HepG2 (cell line): ENCODE measurements at regions not wholly inside any gene's neighbourhood (a gene's known extent, or its start where the extent isn't known, plus 50 kb on each side); places are given as distances from the start of the nearest gene placed in this dataset.

ENCODE experiments used
- ATAC-seq: fragments of 200-7000 bp; cut with Tn5 transposase; 3 replicates; pipeline ENCODE4 v1.9.1; 2020; ENCODE audit warnings: mild to moderate bottlenecking, moderate library complexity
- BruUV-seq: library from RNA; stranded (reverse); fragments of 400-500 nt; replicated peaks from 2 replicates; lab custom pipeline; 2021; lab: Mats Ljungman, UMichigan
- CTCF ChIA-PET: fragments of 300-600 bp; formaldehyde crosslinking; extraction: SDS; loops from one replicate; lab custom pipeline; 2021; ENCODE audit warnings: low total read pairs, inconsistent platforms, low intra/inter-chr PET ratio; lab: Yijun Ruan, JAX
- POLR2A ChIA-PET: fragments of 350-600 bp; sonication (Branson Sonifier 250); formaldehyde crosslinking; loops from one replicate; lab custom pipeline; 2020; ENCODE audit warnings: antibody characterized with exemption, inconsistent platforms; lab: Yijun Ruan, JAX
- DNase-seq: peaks from one replicate; pipeline ENCODE4 v3.0.0-alpha.2; 2015; ENCODE audit warnings: low spot score
- FAIRE-seq: peaks from 3 replicates; lab custom pipeline; 2011; peaks lifted over from hg19 to GRCh38; lab: Jason Lieb, UNC
- H2AFZ ChIP-seq: one replicate; pipeline ENCODE4 v1.6.1; 2011; ENCODE audit warnings: low read length, inconsistent platforms
- H3K27ac ChIP-seq: fragments of 300-600 bp; 3 replicates; pipeline ENCODE4 v1.8.0; 2011; ENCODE audit warnings: mixed run types, mild to moderate bottlenecking, mixed read lengths, low read length, inconsistent platforms; ENCODE audit not compliant: insufficient read depth; ENCODE audit errors: extremely low read length
- H3K27me3 ChIP-seq, 2 experiments: fragments of 200-600 bp in 1 of 2; 2 replicates in 1 of 2; 3 replicates in 1 of 2; pipeline versions ENCODE4 v1.6.0 to v1.8.0; 2011; ENCODE audit warnings: low read length in 2 of 2, mild to moderate bottlenecking in 2 of 2, moderate library complexity in 2 of 2, inconsistent platforms in 1 of 2; ENCODE audit not compliant: insufficient read depth in 2 of 2, control insufficient read depth in 1 of 2
- H3K36me3 ChIP-seq, 2 experiments: fragments of 200-600 bp in 1 of 2; replicated peaks in 1 of 2; 2 replicates in 1 of 2; 3 replicates in 1 of 2; pipeline versions ENCODE4 v1.5.1 to v1.8.0; 2011; ENCODE audit warnings: low read length in 2 of 2, inconsistent platforms in 1 of 2; ENCODE audit not compliant: insufficient read depth in 2 of 2, control insufficient read depth in 1 of 2
- H3K4me1 ChIP-seq: 2 replicates; pipeline ENCODE4 v1.5.1; 2012; ENCODE audit warnings: low read length, inconsistent platforms; ENCODE audit not compliant: insufficient read depth
- H3K4me2 ChIP-seq: 2 replicates; pipeline ENCODE4 v1.6.0; 2011; ENCODE audit warnings: low read depth, low read length, inconsistent platforms
- H3K4me3 ChIP-seq, 3 experiments: fragments of 200-600 bp in 1 of 3; sonication (generic), shearing (Covaris generic) in 1 of 3; replicated peaks in 1 of 3; 2 replicates each; pipeline ENCODE4 v1.5.1; 2011 to 2016; ENCODE audit warnings: low read length in 3 of 3, inconsistent platforms in 2 of 3, low read depth in 2 of 3, mild to moderate bottlenecking in 2 of 3, control low read depth in 1 of 3, mixed read lengths in 1 of 3; ENCODE audit not compliant: insufficient read depth in 1 of 3
- H3K79me2 ChIP-seq: one replicate; pipeline ENCODE4 v1.6.1; 2011; ENCODE audit warnings: low read length, inconsistent platforms; ENCODE audit not compliant: insufficient read depth
- H3K9ac ChIP-seq: 2 replicates; pipeline ENCODE4 v1.6.0; 2011; ENCODE audit warnings: mild to moderate bottlenecking, low read depth, low read length, inconsistent platforms; ENCODE audit not compliant: insufficient read depth
- H3K9me3 ChIP-seq: 2 replicates; pipeline ENCODE4 v1.5.1; 2012; ENCODE audit warnings: mild to moderate bottlenecking, low read length
- H4K20me1 ChIP-seq: 2 replicates; pipeline ENCODE4 v1.6.0; 2011; ENCODE audit warnings: inconsistent platforms, mild to moderate bottlenecking, low read length, moderate library complexity; ENCODE audit not compliant: insufficient read depth
- ATF7 ChIP-seq, 2 experiments: fragments of 450-650 bp in 1 of 2; sonication (generic) in 1 of 2; formaldehyde crosslinking in 1 of 2; IDR thresholded peaks; 2 replicates each; pipeline versions ENCODE4 v1.4.0 to v1.6.1; 2016 to 2020; ENCODE audit warnings: antibody characterized with exemption in 1 of 2, mild to moderate bottlenecking in 1 of 2, missing genetic modification reagents in 1 of 2
- EZH2 ChIP-seq: conservative IDR thresholded peaks from 2 replicates; pipeline ENCODE4 v1.6.1; 2012; ENCODE audit warnings: mild to moderate bottlenecking, low read depth, low read length, moderate library complexity
- HNF4A ChIP-seq: sonication (generic); formaldehyde crosslinking; IDR thresholded peaks from 2 replicates; pipeline ENCODE4 v1.4.0; 2020; ENCODE audit warnings: missing genetic modification reagents
- MAFF ChIP-seq: IDR thresholded peaks from 2 replicates; pipeline ENCODE4 v1.6.1; 2011; ENCODE audit warnings: low read depth, low read length, improper control_type of control experiment
- MAFK ChIP-seq, 2 experiments: IDR thresholded peaks in 1 of 2; conservative IDR thresholded peaks in 1 of 2; 2 replicates each; pipeline ENCODE4 v1.6.1; 2011; ENCODE audit warnings: improper control_type of control experiment in 2 of 2, low read length in 2 of 2
- NR2F6 ChIP-seq, 2 experiments: IDR thresholded peaks; 2 replicates each; pipeline ENCODE4 v1.6.1; 2016; ENCODE audit warnings: antibody characterized with exemption in 1 of 2, mild to moderate bottlenecking in 1 of 2
- RBAK ChIP-seq: sonication (generic); formaldehyde crosslinking; IDR thresholded peaks from 2 replicates; pipeline ENCODE4 v1.5.1; 2020; ENCODE audit warnings: mild to moderate bottlenecking, missing genetic modification reagents
- TBL1XR1 ChIP-seq: fragments of 150-350 bp; IDR thresholded peaks from 2 replicates; pipeline ENCODE4 v1.6.1; 2014; ENCODE audit warnings: borderline replicate concordance, low read length; ENCODE audit not compliant: partially characterized antibody
- TMF1 ChIP-seq: sonication (generic); formaldehyde crosslinking; IDR thresholded peaks from 2 replicates; pipeline ENCODE4 v1.8.1; 2022; ENCODE audit warnings: low read depth, missing genetic modification reagents
- ZBTB2 ChIP-seq: sonication (generic); formaldehyde crosslinking; IDR thresholded peaks from 2 replicates; pipeline ENCODE4 v1.8.0; 2022; ENCODE audit warnings: low read depth, missing genetic modification reagents
- ZMYM4 ChIP-seq: sonication (generic); formaldehyde crosslinking; IDR thresholded peaks from 2 replicates; pipeline ENCODE4 v1.8.1; 2023; ENCODE audit warnings: mild to moderate bottlenecking, missing genetic modification reagents
- ZNF143 ChIP-seq: sonication (generic); formaldehyde crosslinking; IDR thresholded peaks from 2 replicates; pipeline ENCODE4 v1.4.0; 2020; ENCODE audit warnings: missing genetic modification reagents
- ZNF749 ChIP-seq: sonication (generic); formaldehyde crosslinking; IDR thresholded peaks from 2 replicates; pipeline ENCODE4 v1.8.0; 2022; ENCODE audit warnings: mild to moderate bottlenecking, missing genetic modification reagents, moderate library complexity, borderline replicate concordance
- WGBS: methylation state at CpG from one replicate; pipeline ENCODE4 v1.1.6; 2017; ENCODE audit warnings: low lambda C conversion rate; 5-methylcytosine and 5-hydroxymethylcytosine counted together
- in situ Hi-C: cut with HindIII; loops from 2 replicates; pipeline ENCODE4 v1.10.0; 2017; ENCODE audit warnings: low pct_unique_long_range_greater_than_20kb; ENCODE audit not compliant: extremely low pct_ligation_motif_present
- intact Hi-C: fragments of 100-400 bp; cut with micrococcal nuclease; formaldehyde crosslinking; loops from one replicate; pipeline ENCODE4 v1.10.0; 2022; ENCODE audit not compliant: unreplicated experiment
- TF ChIP-seq, protein P1 (sequence below): sonication (generic); formaldehyde crosslinking; IDR thresholded peaks from 2 replicates; pipeline ENCODE4 v1.5.0; 2020; ENCODE audit warnings: missing genetic modification reagents
- TF ChIP-seq, protein P2 (sequence below): sonication (generic); formaldehyde crosslinking; IDR thresholded peaks from 2 replicates; pipeline ENCODE4 v1.8.0; 2023; ENCODE audit warnings: mild to moderate bottlenecking, missing genetic modification reagents

DNA sequence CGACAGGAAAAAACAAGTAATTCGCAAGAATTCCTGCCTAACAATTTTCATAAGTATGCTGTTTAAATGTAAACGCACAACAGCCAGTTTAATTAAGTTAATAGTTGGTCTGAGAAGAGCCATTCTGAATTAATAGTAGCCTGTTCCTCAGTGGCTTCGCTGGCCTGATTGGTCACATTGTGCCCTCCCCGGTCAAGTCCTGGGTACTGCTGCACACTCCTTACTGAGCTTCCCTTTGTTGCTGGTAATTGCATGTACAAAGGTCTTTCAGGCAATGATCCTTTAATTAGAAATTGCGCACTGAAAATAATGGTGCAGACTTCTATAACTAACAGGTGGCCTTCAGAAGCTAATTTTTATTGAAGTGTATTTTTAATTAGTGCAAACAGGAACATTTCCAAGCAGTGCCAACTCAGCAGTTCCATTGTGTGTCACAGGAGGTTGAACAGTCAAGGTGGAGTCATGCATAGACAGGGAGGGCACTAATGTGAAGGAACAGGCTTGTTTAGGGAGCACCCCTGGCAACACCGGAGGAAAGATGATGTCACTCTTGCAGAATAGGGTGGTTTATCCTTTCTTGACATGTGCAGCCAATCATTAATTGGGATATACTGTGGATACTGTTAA, 92.6 kb upstream of the SLC22A23 start:
- no peaks in the 10 kb centered on the region for H4K20me1 ChIP-seq
- ATAC-seq (no peak), DNase-seq (no peak), FAIRE-seq (no peak)
- WGBS = 60% methylated on average over 7 of the region's 7 CpGs
- no peak overlapping the region for H2AFZ ChIP-seq
- in situ Hi-C loops = no loop called here
- no peaks in the 10 kb centered on the region for H3K27me3 ChIP-seq
- no peak overlapping the region for H3K27ac ChIP-seq
- H3K4me3 ChIP-seq = no peak overlapping the region
- peaks cover 19% of the 10 kb centered on the region for H3K4me1 ChIP-seq
- intact Hi-C loops = no loop called here
- TF ChIP-seq MAFK (conservative IDR thresholded peaks at IDR 0.05 in 1 of 2, IDR thresholded peaks at IDR 0.05 in 1 of 2; ENCODE audit: low read length in 2 of 2) (peak; percentile 51 to 78; a peak in 3 of 4 replicates), MAFF (peak; percentile 68), ATF7 (IDR thresholded peaks at IDR 0.05) (peak; percentile 39; the same call in 1 of the 2 replicates), ATF7 (CRISPR knock-in tag; IDR thresholded peaks at IDR 0.05) (no peak), NR2F6 (IDR thresholded peaks at IDR 0.05) (no peak), NR2F6 (CRISPR knock-in tag; IDR thresholded peaks at IDR 0.05) (no peak)
- TF ChIP-seq, protein P1, sequence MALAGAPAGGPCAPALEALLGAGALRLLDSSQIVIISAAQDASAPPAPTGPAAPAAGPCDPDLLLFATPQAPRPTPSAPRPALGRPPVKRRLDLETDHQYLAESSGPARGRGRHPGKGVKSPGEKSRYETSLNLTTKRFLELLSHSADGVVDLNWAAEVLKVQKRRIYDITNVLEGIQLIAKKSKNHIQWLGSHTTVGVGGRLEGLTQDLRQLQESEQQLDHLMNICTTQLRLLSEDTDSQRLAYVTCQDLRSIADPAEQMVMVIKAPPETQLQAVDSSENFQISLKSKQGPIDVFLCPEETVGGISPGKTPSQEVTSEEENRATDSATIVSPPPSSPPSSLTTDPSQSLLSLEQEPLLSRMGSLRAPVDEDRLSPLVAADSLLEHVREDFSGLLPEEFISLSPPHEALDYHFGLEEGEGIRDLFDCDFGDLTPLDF (CRISPR knock-in tag) = no peak
- BruUV-seq = no TSS peak
- H3K79me2 ChIP-seq = no peaks in the 10 kb centered on the region
- POLR2A ChIA-PET = no interaction called here
- H3K9me3 ChIP-seq = peaks cover 7% of the 10 kb centered on the region; the same call in 1 of the 2 replicates
- no peaks in the 10 kb centered on the region for H3K36me3 ChIP-seq
- no peak overlapping the region for H3K9ac ChIP-seq
- CTCF ChIA-PET = no interaction called here
- no peak overlapping the region for H3K4me2 ChIP-seq

DNA sequence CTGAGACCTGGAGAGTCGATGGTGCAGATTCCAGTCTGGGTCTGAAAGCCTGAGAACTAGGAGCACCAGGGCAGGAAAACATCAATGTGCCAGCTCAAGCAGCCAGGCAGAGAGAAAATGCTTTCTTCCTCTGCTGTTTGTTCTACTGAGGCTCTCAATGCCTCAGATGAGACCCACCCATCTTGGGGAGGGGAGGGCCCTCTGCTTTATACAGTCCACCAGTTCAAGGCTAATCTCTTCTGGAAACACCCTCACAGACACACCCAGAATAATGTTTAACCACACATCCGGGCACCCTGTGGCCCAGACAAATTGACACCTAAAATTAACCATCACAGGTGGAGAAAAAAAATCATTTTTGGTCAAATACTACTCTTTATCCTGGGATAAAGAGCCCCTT, 89.3 kb upstream of the SLC22A23 start:
- Histone ChIP-seq H3K27me3 (peaks cover 5 to 19% of the 10 kb centered on the region in 2 experiments; a peak in 4 of 5 replicates), H2AFZ (no peak overlapping the region), H3K9ac (no peak overlapping the region), H3K36me3 (no peaks in the 10 kb centered on the region), H3K4me1 (peaks cover 19% of the 10 kb centered on the region), H3K27ac (no peak overlapping the region), H3K4me3 (no peak overlapping the region), H3K79me2 (no peaks in the 10 kb centered on the region), H3K9me3 (no peaks in the 10 kb centered on the region), H4K20me1 (no peaks in the 10 kb centered on the region), H3K4me2 (peak overlapping the region; percentile 37)
- intact Hi-C loops = no loop called here
- DNase-seq (peak; percentile 64), FAIRE-seq (peak; percentile 56), ATAC-seq (peak; percentile 86)
- ChIA-PET POLR2A (no interaction called here), CTCF (no interaction called here)
- no TSS peak for BruUV-seq
- 0% methylated on average over 2 of the region's 2 CpGs for WGBS
- in situ Hi-C loops = no loop called here
- TF ChIP-seq EZH2 = no peak
- no peak for TF ChIP-seq TMF1 (CRISPR knock-in tag)
- no peak for TF ChIP-seq ZNF749 (CRISPR knock-in tag)
- 0 out of 2 replicates have a peak, but pooled peaks have one; percentile 24 for TF ChIP-seq ZMYM4
- peak; percentile 68 for TF ChIP-seq HNF4A (CRISPR knock-in tag)
- TF ChIP-seq RBAK (CRISPR knock-in tag) = no peak
- TF ChIP-seq, protein P2, sequence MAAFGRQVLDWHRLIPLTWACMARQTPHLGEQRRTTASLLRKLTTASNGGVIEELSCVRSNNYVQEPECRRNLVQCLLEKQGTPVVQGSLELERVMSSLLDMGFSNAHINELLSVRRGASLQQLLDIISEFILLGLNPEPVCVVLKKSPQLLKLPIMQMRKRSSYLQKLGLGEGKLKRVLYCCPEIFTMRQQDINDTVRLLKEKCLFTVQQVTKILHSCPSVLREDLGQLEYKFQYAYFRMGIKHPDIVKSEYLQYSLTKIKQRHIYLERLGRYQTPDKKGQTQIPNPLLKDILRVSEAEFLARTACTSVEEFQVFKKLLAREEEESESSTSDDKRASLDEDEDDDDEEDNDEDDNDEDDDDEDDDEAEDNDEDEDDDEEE (CRISPR knock-in tag) = no peak
- no peak for TF ChIP-seq TBL1XR1
- no peak for TF ChIP-seq ZNF143 (CRISPR knock-in tag)
- TF ChIP-seq ZBTB2 = no peak
